DMS53 treated with DMSO at 0.1 percent for 48 hours (cell line): ENCODE measurements at regions not wholly inside any gene's neighbourhood (a gene's known extent, or its start where the extent isn't known, plus 50 kb on each side); places are given as distances from the start of the nearest gene placed in this dataset.
A peak's percentile ranks its signal among the peaks of the same experiment; 100 is the strongest.
"Not testable (repeated sequence)": the region's sequence is repeated elsewhere in the genome, so short reads cannot be mapped to it uniquely, and the experiment has no call there.

Experiments
- DNase-seq: peaks from one replicate; lab custom pipeline; 2025; ENCODE audit not compliant: unreplicated experiment; lab: John Stamatoyannopoulos, UW

GRCh38 chr1:9465640-9466039 is 73.6 kb upstream of the SLC25A33 start:
- no peak for DNase-seq

- no peak for DNase-seq
Observed at GRCh38 chr1:9466780-9467758, 72.2 kb upstream of the SLC25A33 start.

GRCh38 chr1:9469882-9470281 is 69.4 kb upstream of the SLC25A33 start:
- DNase-seq = not testable (repeated sequence)

GRCh38 chr1:9471679-9472078 is 67.6 kb upstream of the SLC25A33 start:
- DNase-seq = no peak

- no peak for DNase-seq
Observed at GRCh38 chr1:9472386-9473031, 66.8 kb upstream of the SLC25A33 start.

- peak; percentile 39 for DNase-seq
Observed at GRCh38 chr1:9473032-9473807, 66.0 kb upstream of the SLC25A33 start.

DNA sequence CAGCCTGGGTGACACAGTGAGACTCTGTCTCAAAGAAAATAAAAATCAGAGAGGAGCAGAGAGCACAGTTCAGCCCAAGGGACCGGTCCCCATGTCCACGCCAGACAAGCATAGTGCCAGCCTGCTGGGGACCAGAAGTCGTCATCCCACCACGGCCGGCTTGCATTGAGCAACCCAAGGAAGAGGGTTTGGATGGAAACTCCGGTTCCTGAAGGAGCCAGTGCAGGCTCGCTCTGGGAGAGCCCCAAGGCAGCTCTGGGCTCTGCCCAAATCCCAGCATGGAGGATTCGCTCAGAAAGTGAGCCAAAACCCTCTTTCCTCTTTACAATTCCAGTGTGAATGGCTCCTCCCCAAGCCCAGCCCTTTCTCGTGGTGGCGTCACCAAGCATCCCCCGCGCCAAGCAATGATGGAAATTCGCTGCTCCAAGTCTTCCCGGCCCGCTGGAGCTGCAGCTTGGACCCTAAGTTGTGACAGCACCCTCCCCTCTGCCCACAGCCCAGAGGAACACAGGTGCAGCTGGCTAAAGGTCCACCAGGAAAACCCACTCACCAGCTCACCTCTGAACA is 64.1 kb upstream of the SLC25A33 start:
- DNase-seq = no peak

DNA sequence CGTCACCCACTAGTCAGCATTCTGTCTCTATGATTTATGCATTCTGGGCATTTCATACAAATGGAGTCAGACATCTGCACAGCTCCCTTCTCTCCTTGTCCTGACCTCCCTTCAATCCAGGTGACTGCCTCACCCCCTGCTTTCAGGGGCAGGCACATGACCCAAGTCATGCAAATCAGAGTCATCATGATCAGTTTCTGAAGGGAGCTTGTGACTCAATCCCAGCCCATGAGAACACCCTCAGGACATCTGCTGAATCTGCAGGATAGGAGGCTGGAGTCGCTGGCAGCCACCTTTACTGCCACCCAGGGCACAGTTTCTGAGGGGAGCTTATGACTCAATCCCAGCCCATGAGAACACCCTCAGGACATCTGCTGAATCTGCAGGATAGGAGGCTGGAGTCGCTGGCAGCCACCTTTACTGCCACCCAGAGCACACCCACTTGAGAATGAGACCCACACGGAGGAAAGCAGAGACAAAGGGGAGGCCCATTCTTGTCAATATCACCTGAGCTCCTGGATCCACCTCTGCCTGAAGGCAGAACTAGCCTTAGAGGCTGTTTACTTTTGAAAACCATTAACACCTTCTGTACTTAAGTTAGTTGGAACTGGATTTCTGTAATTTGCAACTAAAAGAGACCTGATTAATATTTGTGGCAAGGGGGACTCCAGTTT is 62.3 kb upstream of the SLC25A33 start:
- DNase-seq = no peak

DNA sequence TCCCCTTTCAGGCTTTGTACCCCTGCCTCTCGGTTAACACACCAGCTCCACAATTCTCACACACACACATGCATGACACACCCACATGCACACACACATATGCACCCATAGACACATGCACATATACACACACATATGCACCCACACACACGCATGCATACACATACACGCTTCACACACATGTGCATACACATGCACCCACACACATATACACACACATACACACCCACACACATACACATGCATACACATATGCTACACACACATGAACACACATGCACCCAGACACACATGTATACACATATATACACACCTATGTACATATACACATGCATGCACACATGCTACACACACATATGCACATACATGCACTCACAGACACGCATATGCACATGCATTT is 61.7 kb upstream of the SLC25A33 start:
- DNase-seq = no peak

DNA sequence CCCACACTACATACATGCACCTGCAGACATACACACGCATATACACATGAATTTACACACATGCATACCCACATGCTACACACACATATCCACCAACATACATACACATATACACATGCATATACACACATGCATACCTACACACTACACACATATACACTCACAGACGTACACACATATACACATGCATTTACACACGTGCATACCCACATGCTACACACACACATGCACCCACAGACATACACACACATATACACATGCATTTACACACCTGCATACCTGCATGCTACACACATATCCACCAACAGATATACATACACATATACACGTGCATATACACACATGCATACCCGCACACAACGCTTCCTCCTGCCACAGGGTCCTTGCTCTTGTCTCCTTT is 61.2 kb upstream of the SLC25A33 start:
- no peak for DNase-seq

GRCh38 chr1:9481048-9481447 is 58.2 kb upstream of the SLC25A33 start:
- DNase-seq = no peak

- no peak for DNase-seq
Observed at GRCh38 chr1:9482403-9482802, 56.9 kb upstream of the SLC25A33 start.

DNA sequence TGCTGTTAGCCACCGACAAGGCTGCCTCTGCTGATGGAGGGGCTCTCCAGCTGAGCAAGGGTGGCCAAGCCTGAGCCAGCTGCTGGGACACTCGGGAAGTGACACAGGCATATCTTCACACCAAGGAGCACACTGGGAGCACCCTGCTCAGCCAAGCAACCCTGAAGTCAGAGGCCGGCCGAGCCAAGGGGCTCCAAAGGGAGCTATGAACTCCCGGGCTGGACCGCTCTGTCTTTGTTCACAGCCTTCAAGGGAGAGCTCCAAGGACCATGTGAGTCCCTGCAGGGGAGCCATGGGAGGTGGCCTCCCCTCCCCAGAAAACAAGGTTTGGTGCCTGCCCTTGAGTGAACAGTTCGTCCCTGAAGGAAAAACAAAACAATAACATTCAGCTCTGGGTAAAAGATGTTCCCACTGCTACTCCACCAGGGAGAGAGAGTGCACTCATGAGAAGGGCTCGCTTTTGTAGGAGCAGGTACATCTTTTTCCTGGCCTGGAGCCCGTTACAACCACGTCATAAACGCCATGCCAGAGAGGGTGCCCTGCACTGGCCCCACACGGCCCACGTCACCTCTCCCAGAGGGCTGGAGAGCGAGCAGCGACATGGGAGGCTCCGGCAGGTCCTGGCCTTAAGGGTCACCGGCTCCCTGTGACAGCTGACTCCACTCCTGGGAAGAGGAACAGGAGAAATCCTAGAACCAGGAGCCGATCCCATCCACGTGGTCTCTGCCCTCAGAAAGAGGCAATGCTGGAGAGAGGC is 56.3 kb upstream of the SLC25A33 start:
- DNase-seq = no peak

- DNase-seq = no peak
Observed at GRCh38 chr1:9486466-9487140, 52.7 kb upstream of the SLC25A33 start.
